A549 (cell line): ENCODE measurements at regions not wholly inside any gene's neighbourhood (a gene's known extent, or its start where the extent isn't known, plus 50 kb on each side); places are given as distances from the start of the nearest gene placed in this dataset.

Source experiments
- ATAC-seq, 2 experiments: fragments of 200-7000 bp in 1 of 2; fragments of >200 bp in 1 of 2; cut with Nextera tagmentation in 1 of 2; cut with Tn5 transposase in 1 of 2; 3 replicates each; pipeline versions ENCODE4 v1.8.0 to v1.9.1; 2018 to 2020; ENCODE audit warnings: mild to moderate bottlenecking in 1 of 2, moderate library complexity in 1 of 2
- CTCF ChIA-PET: fragments of 300-600 bp; sonication (Branson Sonifier 250); formaldehyde crosslinking; extraction: SDS; loops from one replicate; lab custom pipeline; 2021; ENCODE audit warnings: antibody characterized with exemption, inconsistent platforms; lab: Yijun Ruan, JAX
- POLR2A ChIA-PET: fragments of 350-600 bp; formaldehyde crosslinking; extraction: SDS; loops from one replicate; lab custom pipeline; 2021; ENCODE audit warnings: antibody characterized with exemption, inconsistent platforms; lab: Yijun Ruan, JAX
- DNase-seq, 2 experiments: peaks; one replicate each; pipeline versions ENCODE4 v3.0.0 to v3.0.0-alpha.2; 2011 to 2016; ENCODE audit warnings: low read depth in 1 of 2, low spot score in 1 of 2
- FAIRE-seq: peaks from 2 replicates; lab custom pipeline; 2011; peaks lifted over from hg19 to GRCh38; lab: Jason Lieb, UNC
- H3K27ac ChIP-seq, 2 experiments: fragments of >200 bp; sonication (Bioruptor Twin); formaldehyde crosslinking; 3 replicates each; pipeline ENCODE4 v1.5.1; 2016 to 2017
- H3K4me1 ChIP-seq: fragments of >200 bp; sonication (Bioruptor Twin); formaldehyde crosslinking; 3 replicates; pipeline ENCODE4 v1.6.1; 2016
- H3K4me2 ChIP-seq: fragments of >200 bp; sonication (Bioruptor Twin); formaldehyde crosslinking; 3 replicates; pipeline ENCODE4 v1.6.1; 2016
- H3K4me3 ChIP-seq: fragments of >200 bp; sonication (Bioruptor Twin); formaldehyde crosslinking; 3 replicates; pipeline ENCODE4 v1.5.1; 2016
- H3K9me3 ChIP-seq: fragments of >200 bp; sonication (Bioruptor Twin); formaldehyde crosslinking; 3 replicates; pipeline ENCODE4 v1.6.1; 2016
- CHD2 ChIP-seq: fragments of 150-350 bp; IDR thresholded peaks from 2 replicates; pipeline ENCODE4 v1.6.1; 2014; ENCODE audit warnings: low read length; ENCODE audit not compliant: partially characterized antibody
- CHD4 ChIP-seq: fragments of 200-600 bp; sonication (generic); IDR thresholded peaks from 2 replicates; pipeline ENCODE4 v1.6.1; 2016; ENCODE audit warnings: antibody characterized with exemption, mild to moderate bottlenecking, borderline replicate concordance
- EHF ChIP-seq: fragments of 250-450 bp; sonication (Bioruptor Pico); IDR thresholded peaks from 2 replicates; pipeline ENCODE4 v1.5.0; 2020; ENCODE audit warnings: mild to moderate bottlenecking
- EHMT2 ChIP-seq: fragments of 200-600 bp; sonication (generic); IDR thresholded peaks from 2 replicates; pipeline ENCODE4 v1.6.1; 2016; ENCODE audit warnings: antibody characterized with exemption, low read depth, mild to moderate bottlenecking, moderate library complexity
- FOSB ChIP-seq: fragments of 250-450 bp; sonication (Bioruptor Pico); IDR thresholded peaks from 2 replicates; pipeline ENCODE4 v1.5.0; 2020; ENCODE audit warnings: mild to moderate bottlenecking, moderate library complexity
- FOXS1 ChIP-seq: fragments of 250-450 bp; sonication (Bioruptor Pico); IDR thresholded peaks from 2 replicates; pipeline ENCODE4 v1.5.0; 2020; ENCODE audit warnings: mild to moderate bottlenecking, moderate library complexity
- HDAC2 ChIP-seq: fragments of 200-600 bp; sonication (generic); IDR thresholded peaks from 2 replicates; pipeline ENCODE4 v1.6.1; 2016
- HOXB13 ChIP-seq: fragments of 250-450 bp; sonication (Bioruptor Pico); IDR thresholded peaks from 2 replicates; pipeline ENCODE4 v1.5.0; 2020; ENCODE audit warnings: low read depth, mild to moderate bottlenecking, moderate library complexity
- HOXB5 ChIP-seq: fragments of 250-450 bp; sonication (Bioruptor Pico); IDR thresholded peaks from 2 replicates; pipeline ENCODE4 v1.5.0; 2020; ENCODE audit warnings: mild to moderate bottlenecking, moderate library complexity
- JUN ChIP-seq, 2 experiments: fragments of >200 bp; sonication (Bioruptor Twin); formaldehyde crosslinking; IDR thresholded peaks; 2 replicates in 1 of 2; 3 replicates in 1 of 2; pipeline ENCODE4 v1.6.1; 2016 to 2017
- KDM1A ChIP-seq: fragments of 200-600 bp; sonication (generic); IDR thresholded peaks from 2 replicates; pipeline ENCODE4 v1.6.1; 2016; ENCODE audit warnings: low read depth, mild to moderate bottlenecking
- KDM5A ChIP-seq: fragments of 200-600 bp; sonication (generic); IDR thresholded peaks from 2 replicates; pipeline ENCODE4 v1.6.1; 2016; ENCODE audit warnings: antibody characterized with exemption, mild to moderate bottlenecking
- MAFK ChIP-seq: fragments of 450-650 bp; IDR thresholded peaks from 2 replicates; pipeline ENCODE4 v1.6.1; 2014; ENCODE audit not compliant: partially characterized antibody
- MAZ ChIP-seq: fragments of 150-350 bp; IDR thresholded peaks from 2 replicates; pipeline ENCODE4 v1.6.1; 2014; ENCODE audit warnings: antibody characterized with exemption, low read depth, low read length, borderline replicate concordance
- NFE2L2 ChIP-seq: fragments of 150-350 bp; conservative IDR thresholded peaks from 2 replicates; pipeline ENCODE4 v1.6.1; 2014; ENCODE audit warnings: low read length
- NR3C1 ChIP-seq: fragments of >200 bp; sonication (Bioruptor Twin); formaldehyde crosslinking; IDR thresholded peaks from 3 replicates; pipeline ENCODE4 v1.6.1; 2017
- PBX3 ChIP-seq: IDR thresholded peaks from 2 replicates; pipeline ENCODE4 v1.6.1; 2012
- PHF8 ChIP-seq: fragments of 200-600 bp; sonication (generic); IDR thresholded peaks from 2 replicates; pipeline ENCODE4 v1.6.1; 2016; ENCODE audit warnings: low read depth, mild to moderate bottlenecking, antibody characterized with exemption, moderate library complexity, borderline replicate concordance
- POLR2AphosphoS2 ChIP-seq: conservative IDR thresholded peaks from 2 replicates; pipeline ENCODE4 v1.6.1; 2012; ENCODE audit warnings: low read length, improper control_type of control experiment, inconsistent platforms
- RCOR1 ChIP-seq: fragments of 150-350 bp; IDR thresholded peaks from 2 replicates; pipeline ENCODE4 v1.6.1; 2014; ENCODE audit warnings: antibody characterized with exemption, low read length, low read depth
- REST ChIP-seq: fragments of 200-600 bp; sonication (generic); IDR thresholded peaks from 2 replicates; pipeline ENCODE4 v1.6.1; 2016; ENCODE audit warnings: antibody characterized with exemption, mild to moderate bottlenecking, moderate library complexity
- SMC3 ChIP-seq: fragments of >200 bp; sonication (Bioruptor Twin); formaldehyde crosslinking; IDR thresholded peaks from 3 replicates; pipeline ENCODE4 v1.6.1; 2018; ENCODE audit warnings: inconsistent platforms
- ZC3H11A ChIP-seq: fragments of 450-650 bp; IDR thresholded peaks from 2 replicates; pipeline ENCODE4 v1.6.1; 2014; ENCODE audit warnings: antibody characterized with exemption, mild to moderate bottlenecking
- ZNF302 ChIP-seq: fragments of 250-450 bp; sonication (Bioruptor Pico); IDR thresholded peaks from 2 replicates; pipeline ENCODE4 v1.9.0; 2021; ENCODE audit warnings: inconsistent platforms, mild to moderate bottlenecking, moderate library complexity
- ZSCAN20 ChIP-seq: fragments of 250-450 bp; sonication (Bioruptor Pico); IDR thresholded peaks from 2 replicates; pipeline ENCODE4 v1.8.0; 2022; ENCODE audit warnings: mild to moderate bottlenecking, moderate library complexity
- WGBS: methylation state at CpG from one replicate; pipeline ENCODE4 v1.1.6; 2017; ENCODE audit errors: missing lambda C conversion rate; 5-methylcytosine and 5-hydroxymethylcytosine counted together
- TF ChIP-seq, protein P1 (sequence below): fragments of 250-450 bp; sonication (Bioruptor Pico); IDR thresholded peaks from 2 replicates; pipeline ENCODE4 v1.5.0; 2020; ENCODE audit warnings: low read depth, mild to moderate bottlenecking, moderate library complexity
- TF ChIP-seq, protein P2 (sequence below): IDR thresholded peaks from 2 replicates; pipeline ENCODE4 v1.6.1; 2012
- TF ChIP-seq, protein P3 (sequence below): fragments of 450-650 bp; IDR thresholded peaks from 2 replicates; pipeline ENCODE4 v1.6.1; 2014; ENCODE audit warnings: antibody characterized with exemption

DNA sequence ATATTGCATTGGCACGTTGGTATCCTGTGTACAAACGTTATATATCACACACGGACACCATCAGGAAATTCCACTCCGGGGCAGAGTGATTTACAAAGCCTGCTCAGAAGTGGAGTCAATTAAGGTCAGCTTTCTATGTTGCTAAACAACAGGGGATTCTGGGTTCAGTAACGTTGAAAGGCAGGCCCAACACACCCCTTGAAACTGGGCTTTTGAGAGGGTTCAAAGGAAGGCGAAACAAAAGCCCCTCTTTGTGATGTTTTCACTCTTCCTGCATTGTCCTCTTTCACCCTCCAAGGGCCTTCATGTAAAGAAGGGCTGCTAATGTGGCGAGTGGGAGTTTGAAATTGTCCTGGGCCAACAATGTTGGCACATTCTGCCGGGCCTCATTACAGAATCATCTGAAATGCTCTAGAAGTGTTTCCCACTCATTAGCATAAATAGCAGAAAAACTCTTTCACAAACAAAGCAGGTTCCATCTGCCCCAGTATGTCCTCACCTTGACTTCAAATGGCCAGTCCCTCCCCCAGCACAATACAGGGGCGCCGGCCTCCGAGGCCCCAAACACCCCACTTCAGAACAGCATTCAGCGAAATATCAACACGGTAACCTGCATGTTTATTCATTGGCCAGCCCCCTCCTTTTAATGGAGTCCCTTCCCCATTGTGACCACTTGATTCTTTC lies 76.4 kb downstream of the HES1 start:
- no peak overlapping the region for H3K27ac ChIP-seq
- POLR2A ChIA-PET: no interaction called here

DNA sequence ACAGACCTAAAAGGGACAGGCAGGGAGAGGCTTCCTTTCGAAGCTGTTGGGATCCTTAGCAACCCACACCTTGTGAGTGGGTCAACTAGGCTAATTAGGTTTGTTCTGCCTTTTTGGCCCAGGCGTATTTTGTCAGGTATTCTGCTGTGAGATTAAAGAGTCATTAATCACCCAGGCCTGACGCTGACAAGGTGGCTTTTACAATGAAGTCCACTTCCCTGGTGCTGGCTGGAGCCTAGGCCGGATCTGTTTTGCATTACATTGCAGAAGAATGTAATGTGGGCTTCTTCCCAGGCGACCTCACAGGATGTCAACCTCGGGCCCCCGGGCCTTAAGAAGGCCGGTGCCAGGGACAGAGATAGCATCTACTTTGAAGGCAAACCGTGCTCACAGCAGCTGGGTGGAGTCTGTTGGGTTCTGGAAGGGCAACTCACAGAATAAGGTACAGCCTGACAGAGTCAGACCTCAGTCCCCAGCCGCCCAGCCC lies 76.9 kb downstream of the HES1 start:
- POLR2A ChIA-PET: no interaction called here
- TF ChIP-seq EHF: no peak
- TF ChIP-seq ZC3H11A: no peak
- no peak for TF ChIP-seq FOXS1
- no peak for TF ChIP-seq NFE2L2
- no peak for TF ChIP-seq HOXB13 (CRISPR knock-in tag)
- no peak for TF ChIP-seq PBX3
- TF ChIP-seq, protein P1, sequence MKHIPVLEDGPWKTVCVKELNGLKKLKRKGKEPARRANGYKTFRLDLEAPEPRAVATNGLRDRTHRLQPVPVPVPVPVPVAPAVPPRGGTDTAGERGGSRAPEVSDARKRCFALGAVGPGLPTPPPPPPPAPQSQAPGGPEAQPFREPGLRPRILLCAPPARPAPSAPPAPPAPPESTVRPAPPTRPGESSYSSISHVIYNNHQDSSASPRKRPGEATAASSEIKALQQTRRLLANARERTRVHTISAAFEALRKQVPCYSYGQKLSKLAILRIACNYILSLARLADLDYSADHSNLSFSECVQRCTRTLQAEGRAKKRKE (CRISPR knock-in tag): no peak
- no peak for TF ChIP-seq PHF8
- TF ChIP-seq, protein P2, sequence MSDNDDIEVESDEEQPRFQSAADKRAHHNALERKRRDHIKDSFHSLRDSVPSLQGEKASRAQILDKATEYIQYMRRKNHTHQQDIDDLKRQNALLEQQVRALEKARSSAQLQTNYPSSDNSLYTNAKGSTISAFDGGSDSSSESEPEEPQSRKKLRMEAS: no peak
- TF ChIP-seq, protein P3, sequence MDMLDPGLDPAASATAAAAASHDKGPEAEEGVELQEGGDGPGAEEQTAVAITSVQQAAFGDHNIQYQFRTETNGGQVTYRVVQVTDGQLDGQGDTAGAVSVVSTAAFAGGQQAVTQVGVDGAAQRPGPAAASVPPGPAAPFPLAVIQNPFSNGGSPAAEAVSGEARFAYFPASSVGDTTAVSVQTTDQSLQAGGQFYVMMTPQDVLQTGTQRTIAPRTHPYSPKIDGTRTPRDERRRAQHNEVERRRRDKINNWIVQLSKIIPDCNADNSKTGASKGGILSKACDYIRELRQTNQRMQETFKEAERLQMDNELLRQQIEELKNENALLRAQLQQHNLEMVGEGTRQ: no peak
- TF ChIP-seq KDM1A: no peak
- TF ChIP-seq MAZ: no peak
- no peak for TF ChIP-seq EHMT2
- TF ChIP-seq SMC3: no peak
- TF ChIP-seq JUN (IDR thresholded peaks at IDR 0.05): no peak
- no peak for TF ChIP-seq CHD2
- TF ChIP-seq HDAC2: no peak
- TF ChIP-seq MAFK: no peak
- 66% methylated on average over 10 of the region's 10 CpGs for WGBS
- no peaks in the 10 kb centered on the region for H3K9me3 ChIP-seq
- no peaks in the 10 kb centered on the region for H3K4me1 ChIP-seq
- FAIRE-seq: no peak
- ATAC-seq: no peak
- no peak overlapping the region for H3K4me3 ChIP-seq
- H3K4me2 ChIP-seq: no peak overlapping the region
- CTCF ChIA-PET: no interaction called here
- no peak overlapping the region for H3K27ac ChIP-seq
- DNase-seq: no peak

More for the DNA sequence above, 76.4 kb downstream of the HES1 start:
- no peak for ATAC-seq
- no peak for TF ChIP-seq PHF8
- TF ChIP-seq REST: no peak
- no peak for TF ChIP-seq RCOR1
- TF ChIP-seq POLR2AphosphoS2: no peak
- no peak for TF ChIP-seq ZNF302 (CRISPR knock-in tag)
- no peak for TF ChIP-seq SMC3
- TF ChIP-seq, protein P1 (CRISPR knock-in tag): no peak
- no peak for TF ChIP-seq CHD4
- no peak for TF ChIP-seq FOSB (CRISPR knock-in tag)
- TF ChIP-seq KDM5A: no peak
- no peak for TF ChIP-seq ZSCAN20
- TF ChIP-seq NR3C1: no peak
- TF ChIP-seq HDAC2: no peak
- TF ChIP-seq HOXB5 (CRISPR knock-in tag): no peak
- no peak for FAIRE-seq
- Histone ChIP-seq H3K4me2 (no peak overlapping the region), H3K9me3 (no peaks in the 10 kb centered on the region), H3K4me1 (no peaks in the 10 kb centered on the region), H3K4me3 (no peak overlapping the region)
- WGBS: 77% methylated on average over 13 of the region's 13 CpGs
- CTCF ChIA-PET: no interaction called here
- no peak for DNase-seq
